ENCODE measurements at regions not wholly inside any gene's neighbourhood (a gene's known extent, or its start where the extent isn't known, plus 50 kb on each side); places are given as distances from the start of the nearest gene placed in this dataset.
A peak's percentile ranks its signal among the peaks of the same experiment; 100 is the strongest.

GRCh38 chr15:31510057-31510456 is 183.4 kb downstream of the KLF13 start:
- peak; percentile 7 for DNase-seq (ENCODE audit: low spot score)

GRCh38 chr15:31511707-31512310 is 185.2 kb downstream of the KLF13 start:
- peak; percentile 1 for DNase-seq (ENCODE audit: low spot score)

- DNase-seq (ENCODE audit: low spot score) = no peak
Measured at GRCh38 chr15:31513178-31513577, 186.5 kb downstream of the KLF13 start.

GRCh38 chr15:31516440-31516839 is 189.8 kb downstream of the KLF13 start:
- no peak for DNase-seq (ENCODE audit: low spot score)

- peak; percentile 9 for DNase-seq (ENCODE audit: low spot score)
Measured at GRCh38 chr15:31516874-31517273, 190.2 kb downstream of the KLF13 start.

- peak; percentile 5 for DNase-seq (ENCODE audit: low spot score)
Measured at GRCh38 chr15:31517711-31518110, 191.1 kb downstream of the KLF13 start.

- DNase-seq (ENCODE audit: low spot score) = peak; percentile 6
Measured at GRCh38 chr15:31522028-31522427, 195.4 kb downstream of the KLF13 start.

GRCh38 chr15:31523027-31523654 is 196.5 kb downstream of the KLF13 start:
- DNase-seq (ENCODE audit: low spot score) = no peak

- DNase-seq (ENCODE audit: low spot score) = peak; percentile 6
Measured at GRCh38 chr15:31523655-31524049, 197.0 kb downstream of the KLF13 start.

- DNase-seq (ENCODE audit: low spot score) = peak; percentile 7
Measured at GRCh38 chr15:31525185-31525695, 198.6 kb downstream of the KLF13 start.

GRCh38 chr15:31525988-31526665 is 199.5 kb downstream of the KLF13 start:
- peak; percentile 7 for DNase-seq (ENCODE audit: low spot score)

- DNase-seq (ENCODE audit: low spot score) = peak; percentile 6
Measured at GRCh38 chr15:31526916-31527690, 200.5 kb downstream of the KLF13 start.

- no peak for DNase-seq (ENCODE audit: low spot score)
Measured at GRCh38 chr15:31528846-31529245, 202.2 kb downstream of the KLF13 start.

- peak; percentile 5 for DNase-seq (ENCODE audit: low spot score)
Measured at GRCh38 chr15:31537770-31538592, 211.3 kb downstream of the KLF13 start.

GRCh38 chr15:31540633-31541032 is 214.0 kb downstream of the KLF13 start:
- no peak for DNase-seq (ENCODE audit: low spot score)

- DNase-seq (ENCODE audit: low spot score) = no peak
Measured at GRCh38 chr15:31544361-31544760, 217.7 kb downstream of the KLF13 start.

- DNase-seq (ENCODE audit: low spot score) = no peak
Measured at GRCh38 chr15:31545257-31545656, 218.6 kb downstream of the KLF13 start.

GRCh38 chr15:31550211-31550977 is 223.8 kb downstream of the KLF13 start:
- DNase-seq (ENCODE audit: low spot score) = no peak

GRCh38 chr15:31551323-31551722 is 224.7 kb downstream of the KLF13 start:
- DNase-seq (ENCODE audit: low spot score) = no peak

- DNase-seq (ENCODE audit: low spot score) = no peak
Measured at GRCh38 chr15:31552482-31553099, 226.0 kb downstream of the KLF13 start.
